Esophagus squamous epithelium (tissue), 4 donors: ENCODE measurements at regions not wholly inside any gene's neighbourhood (a gene's known extent, or its start where the extent isn't known, plus 50 kb on each side); places are given as distances from the start of the nearest gene placed in this dataset.
"Not testable (repeated sequence)": the region's sequence is repeated elsewhere in the genome, so short reads cannot be mapped to it uniquely, and the experiment has no call there.

Source experiments
- CTCF ChIP-seq, 6 experiments: fragments of 450-650 bp in 4 of 6; fragments of 200-600 bp in 2 of 6; sonication (generic) in 2 of 6; IDR thresholded peaks; one replicate each; pipeline ENCODE4 v1.5.1; 2016 to 2019; ENCODE audit warnings: antibody characterized with exemption in 6 of 6, mild to moderate bottlenecking in 4 of 6, moderate library complexity in 4 of 6
- POLR2A ChIP-seq, 4 donors: fragments of 450-650 bp; IDR thresholded peaks; one replicate each; pipeline ENCODE4 v1.6.1; 2017; ENCODE audit warnings: antibody characterized with exemption in 4 of 4, mild to moderate bottlenecking in 4 of 4, moderate library complexity in 3 of 4

DNA sequence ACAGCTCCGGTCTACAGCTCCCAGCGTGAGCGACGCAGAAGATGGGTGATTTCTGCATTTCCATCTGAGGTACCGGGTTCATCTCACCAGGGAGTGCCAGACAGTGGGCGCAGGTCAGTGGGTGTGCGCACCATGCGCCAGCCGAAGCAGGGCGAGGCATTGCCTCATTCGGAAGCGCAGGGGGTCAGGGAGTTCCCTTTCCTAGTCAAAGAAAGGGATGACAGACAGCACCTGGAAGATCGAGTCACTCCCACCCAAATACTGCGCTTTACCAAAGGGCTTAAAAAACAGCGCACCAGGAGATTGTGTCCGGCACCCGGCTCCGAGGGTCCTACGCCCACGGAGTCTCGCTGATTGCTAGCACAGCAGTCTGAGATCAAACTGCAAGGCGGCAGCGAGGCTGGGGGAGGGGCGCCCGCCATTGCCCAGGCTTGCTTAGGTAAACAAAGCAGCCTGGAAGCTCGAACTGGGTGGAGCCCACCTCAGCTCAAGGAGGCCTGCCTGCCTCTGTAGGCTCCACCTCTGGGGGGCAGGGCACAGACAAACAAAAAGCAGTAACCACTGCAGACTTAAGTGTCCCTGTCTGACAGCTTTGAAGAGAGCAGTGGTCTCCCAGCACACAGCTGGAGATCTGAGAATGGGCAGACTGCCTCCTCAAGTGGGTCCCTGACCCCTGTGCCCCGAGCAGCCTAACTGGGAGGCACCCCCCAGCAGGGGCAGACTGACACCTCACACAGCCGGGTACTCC lies 144.5 kb downstream of the TMEM167A start:
- not testable (repeated sequence) for TF ChIP-seq CTCF, POLR2A (IDR thresholded peaks at IDR 0.05)
